OCI-LY7 (cell line): ENCODE measurements at regions not wholly inside any gene's neighbourhood (a gene's known extent, or its start where the extent isn't known, plus 50 kb on each side); places are given as distances from the start of the nearest gene placed in this dataset.

Source experiments
- EZH2phosphoT487 ChIP-seq: fragments of 200-600 bp; sonication (generic); IDR thresholded peaks from 2 replicates; pipeline ENCODE4 v1.6.1; 2018; ENCODE audit warnings: low read depth, borderline replicate concordance, mild to moderate bottlenecking, mixed run types, antibody characterized with exemption, low read length, moderate library complexity, mixed read lengths
- TF ChIP-seq, protein P1 (sequence below): fragments of 200-600 bp; sonication (generic); conservative IDR thresholded peaks from 2 replicates; pipeline ENCODE4 v1.5.1; 2014; ENCODE audit warnings: mild to moderate bottlenecking, antibody characterized with exemption, low read length, moderate library complexity, mixed read lengths

DNA sequence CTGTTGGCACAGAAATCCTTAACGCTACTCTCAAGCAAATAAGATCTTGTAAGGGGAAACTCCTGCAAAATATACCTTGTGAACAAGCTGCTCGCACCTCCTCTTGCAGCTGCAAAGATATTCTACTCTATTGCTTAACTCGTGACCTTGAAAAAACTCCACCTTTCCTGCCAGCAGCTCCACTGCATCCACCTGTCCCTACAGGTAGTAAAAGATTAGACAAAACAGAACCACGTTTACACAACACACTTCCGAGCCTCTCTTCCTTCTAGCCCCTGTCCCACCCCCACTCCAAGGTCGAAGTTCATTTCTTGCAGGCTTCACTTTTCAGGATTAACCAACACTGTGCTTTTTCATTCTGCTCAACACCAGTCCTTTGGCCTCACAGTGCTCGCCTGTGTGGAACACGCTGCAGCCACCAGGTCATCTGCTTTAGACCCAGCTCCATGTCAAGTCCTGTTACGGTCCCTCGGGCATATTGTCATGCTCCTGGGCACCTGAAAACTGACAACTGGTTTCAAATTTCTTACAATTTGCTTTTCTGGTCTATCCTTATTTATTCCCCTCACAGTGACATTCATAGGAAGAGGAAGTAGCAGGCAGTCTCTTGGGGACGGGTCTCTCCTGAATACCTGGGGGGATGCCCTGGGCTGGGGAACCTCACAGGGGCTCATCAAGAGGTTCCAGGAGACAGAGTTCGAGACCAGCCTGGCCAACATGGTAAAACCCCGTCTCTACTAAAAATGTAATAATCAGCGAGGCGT is 165.8 kb upstream of the KLF14 start:
- TF ChIP-seq, protein P1, sequence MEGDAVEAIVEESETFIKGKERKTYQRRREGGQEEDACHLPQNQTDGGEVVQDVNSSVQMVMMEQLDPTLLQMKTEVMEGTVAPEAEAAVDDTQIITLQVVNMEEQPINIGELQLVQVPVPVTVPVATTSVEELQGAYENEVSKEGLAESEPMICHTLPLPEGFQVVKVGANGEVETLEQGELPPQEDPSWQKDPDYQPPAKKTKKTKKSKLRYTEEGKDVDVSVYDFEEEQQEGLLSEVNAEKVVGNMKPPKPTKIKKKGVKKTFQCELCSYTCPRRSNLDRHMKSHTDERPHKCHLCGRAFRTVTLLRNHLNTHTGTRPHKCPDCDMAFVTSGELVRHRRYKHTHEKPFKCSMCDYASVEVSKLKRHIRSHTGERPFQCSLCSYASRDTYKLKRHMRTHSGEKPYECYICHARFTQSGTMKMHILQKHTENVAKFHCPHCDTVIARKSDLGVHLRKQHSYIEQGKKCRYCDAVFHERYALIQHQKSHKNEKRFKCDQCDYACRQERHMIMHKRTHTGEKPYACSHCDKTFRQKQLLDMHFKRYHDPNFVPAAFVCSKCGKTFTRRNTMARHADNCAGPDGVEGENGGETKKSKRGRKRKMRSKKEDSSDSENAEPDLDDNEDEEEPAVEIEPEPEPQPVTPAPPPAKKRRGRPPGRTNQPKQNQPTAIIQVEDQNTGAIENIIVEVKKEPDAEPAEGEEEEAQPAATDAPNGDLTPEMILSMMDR: no peak
- TF ChIP-seq EZH2phosphoT487: no peak
